ENCODE measurements at regions not wholly inside any gene's neighbourhood (a gene's known extent, or its start where the extent isn't known, plus 50 kb on each side); places are given as distances from the start of the nearest gene placed in this dataset.

DNA sequence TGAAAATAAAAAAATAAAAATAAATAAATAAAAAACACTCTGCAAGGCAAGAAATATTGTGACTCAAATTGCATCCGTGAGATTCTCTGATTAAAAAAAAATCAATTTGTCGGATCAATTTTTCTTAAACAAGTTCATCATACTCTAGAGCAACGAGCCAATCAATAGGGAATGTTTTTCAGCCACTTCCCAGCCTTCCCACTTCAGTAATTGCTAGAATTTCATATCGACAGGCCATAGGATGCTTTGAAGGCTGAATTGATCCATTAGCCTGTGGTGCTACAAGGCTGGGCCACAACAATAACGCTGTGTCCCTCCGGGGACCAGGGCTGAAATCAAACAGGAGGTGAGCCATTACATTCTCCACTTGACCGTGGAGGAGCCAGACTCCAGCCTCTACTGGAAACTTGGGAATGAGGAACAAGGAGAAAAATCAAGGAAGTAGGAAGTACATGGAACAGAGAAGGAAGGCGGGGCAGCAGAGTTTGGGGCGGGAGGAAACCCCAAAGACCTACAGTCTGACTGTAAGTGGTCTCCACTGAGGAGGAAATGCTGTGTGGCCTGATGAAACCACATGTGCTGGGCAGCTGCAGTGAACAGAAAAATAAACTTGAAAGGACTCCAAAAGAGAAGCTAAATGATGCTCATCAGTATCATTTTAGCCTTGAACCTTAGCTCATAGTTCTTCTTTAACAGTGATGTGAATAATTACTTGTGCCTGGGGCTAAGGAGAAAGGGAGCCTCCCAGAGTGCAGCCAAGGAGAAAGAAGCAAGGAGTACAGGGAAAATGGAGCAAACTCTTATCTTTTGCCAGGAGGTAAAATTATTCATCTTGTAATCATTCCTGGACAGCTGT lies 308.6 kb downstream of the TLE1 start:
- Histone ChIP-seq H3K36me3 (no peaks in the 10 kb centered on the region), H3K9me3 (no peaks in the 10 kb centered on the region), H3K27me3 (no peaks in the 10 kb centered on the region), H3K27ac (no peak overlapping the region), H3K4me3 (no peak overlapping the region), H3K4me1 (peaks cover 0 to 10% (median 2%) of the 10 kb centered on the region in 12 donors)
- TF ChIP-seq CTCF (IDR thresholded peaks at IDR 0.05): no peak
- WGBS, 4 donors: 90 to 94% (median 93%) methylated on average over 9 of the region's 9 CpGs
- ATAC-seq: no peak
- intact Hi-C loops (cut with DNase I): no loop called here
- no peak for DNase-seq

DNA sequence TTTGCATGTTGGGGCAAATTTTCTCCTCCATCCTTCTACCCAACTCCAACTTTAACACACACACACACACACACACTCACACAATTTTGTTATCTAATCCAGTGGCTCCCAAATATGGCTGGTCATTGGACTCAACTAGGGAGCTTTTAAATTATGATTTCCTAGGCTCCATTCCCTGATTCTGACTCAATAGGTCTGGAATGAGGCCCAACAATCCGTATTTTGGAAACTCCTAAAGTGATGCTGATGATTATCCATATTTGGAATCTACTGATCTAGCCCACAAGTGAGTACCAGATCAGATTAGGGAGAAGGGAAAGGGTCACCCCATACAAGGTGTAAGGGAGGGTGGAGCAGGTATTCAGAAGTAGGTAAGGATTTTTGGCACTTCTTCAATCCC lies 309.7 kb downstream of the TLE1 start:
- ATAC-seq (no peak), DNase-seq (no peak)
- Histone ChIP-seq H3K4me1 (peaks cover 0 to 21% (median 13%) of the 10 kb centered on the region in 12 donors), H3K4me3 (no peak overlapping the region), H3K27ac (no peak overlapping the region), H3K27me3 (no peaks in the 10 kb centered on the region), H3K36me3 (no peaks in the 10 kb centered on the region), H3K9me3 (no peaks in the 10 kb centered on the region)
- intact Hi-C loops (cut with DNase I): loop anchor here in 2 of 10 donors (10.0 kb wide), 2 partner anchors 175 to 235 kb away; no protein-coding TSS in a partner anchor
- 69 to 75% (median 73%) methylated on average over 1 of the region's 1 CpG for WGBS, 4 donors
- no peak for TF ChIP-seq CTCF (IDR thresholded peaks at IDR 0.05)
- no peak for TF ChIP-seq POLR2A (IDR thresholded peaks at IDR 0.05)

DNA sequence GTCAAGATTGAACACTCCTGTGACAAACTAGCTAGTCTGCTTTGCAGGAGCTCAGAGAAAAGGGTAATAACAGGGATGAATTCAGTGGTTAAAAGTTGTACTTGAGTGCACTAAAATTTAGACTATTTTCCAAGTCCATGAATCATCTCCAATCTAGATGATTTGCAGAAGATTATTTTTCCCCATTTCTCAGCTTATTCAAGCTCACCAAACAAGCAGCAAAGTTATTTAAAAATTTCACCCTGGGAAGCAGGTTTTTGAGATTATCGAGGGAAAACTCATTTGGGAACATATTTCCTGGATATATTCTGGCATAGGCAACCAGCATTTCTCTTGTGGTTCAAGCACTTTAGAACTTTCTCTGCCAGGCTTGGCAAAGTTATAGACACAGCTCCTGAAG lies 311.4 kb downstream of the TLE1 start:
- ATAC-seq (no peak), DNase-seq (no peak)
- Histone ChIP-seq H3K9me3 (no peaks in the 10 kb centered on the region), H3K27me3 (no peaks in the 10 kb centered on the region), H3K27ac (no peak overlapping the region), H3K4me1 (peaks cover 0 to 31% (median 21%) of the 10 kb centered on the region in 12 donors), H3K4me3 (no peak overlapping the region), H3K36me3 (no peaks in the 10 kb centered on the region)
- WGBS, 4 donors: 65 to 72% (median 68%) methylated on average over 1 of the region's 1 CpG
- intact Hi-C loops (cut with DNase I): loop anchor here in 2 of 10 donors (10.0 kb wide), 2 partner anchors 177 to 237 kb away; no protein-coding TSS in a partner anchor
- TF ChIP-seq CTCF (IDR thresholded peaks at IDR 0.05): no peak
- no peak for TF ChIP-seq POLR2A (IDR thresholded peaks at IDR 0.05)

GRCh38 chr9:81377320-81377719 lies 312.0 kb downstream of the TLE1 start:
- intact Hi-C loops (cut with DNase I): loop anchor here in 2 of 10 donors (10.0 kb wide), 2 partner anchors 177 to 237 kb away; no protein-coding TSS in a partner anchor

More at GRCh38 chr9:81377320-81377719, 312.0 kb downstream of the TLE1 start:
- ATAC-seq (no peak), DNase-seq (no peak)
- Histone ChIP-seq H3K4me1 (peaks cover 0 to 33% (median 26%) of the 10 kb centered on the region in 12 donors), H3K27me3 (no peaks in the 10 kb centered on the region), H3K36me3 (no peaks in the 10 kb centered on the region), H3K4me3 (no peak overlapping the region), H3K9me3 (no peaks in the 10 kb centered on the region), H3K27ac (no peak overlapping the region)
- WGBS, 4 donors: 81 to 90% (median 84%) methylated on average over 2 of the region's 2 CpGs
- no peak for TF ChIP-seq CTCF (IDR thresholded peaks at IDR 0.05)
